ENCODE measurements at regions not wholly inside any gene's neighbourhood (a gene's known extent, or its start where the extent isn't known, plus 50 kb on each side); places are given as distances from the start of the nearest gene placed in this dataset.

DNA sequence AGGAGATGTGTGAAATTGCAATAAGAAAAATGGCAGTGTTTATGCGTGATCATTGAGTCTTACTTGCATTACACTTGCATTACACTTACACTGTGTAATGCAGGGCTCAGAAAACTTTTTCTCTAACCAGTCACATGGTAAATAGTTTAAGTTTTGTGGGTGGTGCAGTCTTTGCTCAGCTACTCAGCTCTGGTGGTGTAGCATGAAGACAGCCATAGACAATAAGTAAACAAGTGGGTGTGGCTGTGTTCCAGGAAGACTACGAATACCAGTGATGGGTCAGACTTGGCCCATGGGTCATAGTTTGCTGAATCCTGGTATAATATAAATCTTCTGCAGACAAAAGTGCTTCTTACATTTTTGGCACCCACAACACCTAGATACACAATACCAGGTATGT, 115.6 kb upstream of the CYP1B1 start:
- Histone ChIP-seq H3K4me3 (no peak overlapping the region), H3K36me3 (no peaks in the 10 kb centered on the region), H3K27me3 (no peaks in the 10 kb centered on the region), H3K27ac (no peak overlapping the region), H3K4me1 (peaks cover 0 to 15% (median 0%) of the 10 kb centered on the region in 3 donors), H3K9me3 (no peaks in the 10 kb centered on the region)
- 83 to 88% methylated on average over 2 of the region's 2 CpGs for WGBS, 2 donors (ENCODE audit: low coverage in 1 of 2)
- no peak for ATAC-seq
- TF ChIP-seq POLR2AphosphoS5 (IDR thresholded peaks at IDR 0.05) (no peak), POLR2A (IDR thresholded peaks at IDR 0.05) (no peak), EP300 (IDR thresholded peaks at IDR 0.05) (no peak)
- TF ChIP-seq, protein P1, sequence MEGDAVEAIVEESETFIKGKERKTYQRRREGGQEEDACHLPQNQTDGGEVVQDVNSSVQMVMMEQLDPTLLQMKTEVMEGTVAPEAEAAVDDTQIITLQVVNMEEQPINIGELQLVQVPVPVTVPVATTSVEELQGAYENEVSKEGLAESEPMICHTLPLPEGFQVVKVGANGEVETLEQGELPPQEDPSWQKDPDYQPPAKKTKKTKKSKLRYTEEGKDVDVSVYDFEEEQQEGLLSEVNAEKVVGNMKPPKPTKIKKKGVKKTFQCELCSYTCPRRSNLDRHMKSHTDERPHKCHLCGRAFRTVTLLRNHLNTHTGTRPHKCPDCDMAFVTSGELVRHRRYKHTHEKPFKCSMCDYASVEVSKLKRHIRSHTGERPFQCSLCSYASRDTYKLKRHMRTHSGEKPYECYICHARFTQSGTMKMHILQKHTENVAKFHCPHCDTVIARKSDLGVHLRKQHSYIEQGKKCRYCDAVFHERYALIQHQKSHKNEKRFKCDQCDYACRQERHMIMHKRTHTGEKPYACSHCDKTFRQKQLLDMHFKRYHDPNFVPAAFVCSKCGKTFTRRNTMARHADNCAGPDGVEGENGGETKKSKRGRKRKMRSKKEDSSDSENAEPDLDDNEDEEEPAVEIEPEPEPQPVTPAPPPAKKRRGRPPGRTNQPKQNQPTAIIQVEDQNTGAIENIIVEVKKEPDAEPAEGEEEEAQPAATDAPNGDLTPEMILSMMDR (IDR thresholded peaks at IDR 0.05) = no peak

DNA sequence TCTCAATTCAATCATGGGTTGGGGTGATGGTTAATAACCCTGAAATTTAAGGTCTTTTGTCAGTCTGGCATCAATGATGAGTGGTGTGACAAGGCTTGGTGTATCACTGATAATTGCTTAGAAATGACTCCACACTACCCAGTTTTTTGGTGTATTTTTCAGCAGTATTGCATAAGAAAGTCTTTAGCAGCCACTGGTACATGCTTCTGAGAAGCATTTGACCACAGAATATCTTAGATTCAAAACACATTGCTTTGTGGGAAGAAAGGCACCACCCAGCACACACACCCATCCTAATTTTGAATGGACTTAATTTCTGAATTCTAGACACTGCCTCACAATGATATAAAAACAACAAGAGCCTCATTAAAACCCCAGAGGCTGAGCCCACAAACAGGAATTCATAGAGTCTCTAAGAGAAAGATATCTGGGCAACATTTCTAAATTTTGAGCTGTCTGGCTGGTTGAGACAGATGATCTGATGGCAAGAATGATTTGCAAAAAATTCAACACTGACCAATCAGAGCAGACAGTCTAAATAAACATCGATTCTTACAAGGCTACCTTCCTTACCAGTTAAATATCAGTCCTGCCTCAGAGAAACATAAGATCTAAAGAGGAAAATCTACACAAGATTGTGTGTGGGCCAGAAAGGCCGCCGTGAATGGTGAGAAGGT, 114.7 kb upstream of the CYP1B1 start:
- Histone ChIP-seq H3K4me3 (no peak overlapping the region), H3K9me3 (no peaks in the 10 kb centered on the region)
- 88 to 90% methylated on average over 2 to 3 of the region's 3 CpGs for WGBS, 2 donors (ENCODE audit: low coverage in 1 of 2)

DNA sequence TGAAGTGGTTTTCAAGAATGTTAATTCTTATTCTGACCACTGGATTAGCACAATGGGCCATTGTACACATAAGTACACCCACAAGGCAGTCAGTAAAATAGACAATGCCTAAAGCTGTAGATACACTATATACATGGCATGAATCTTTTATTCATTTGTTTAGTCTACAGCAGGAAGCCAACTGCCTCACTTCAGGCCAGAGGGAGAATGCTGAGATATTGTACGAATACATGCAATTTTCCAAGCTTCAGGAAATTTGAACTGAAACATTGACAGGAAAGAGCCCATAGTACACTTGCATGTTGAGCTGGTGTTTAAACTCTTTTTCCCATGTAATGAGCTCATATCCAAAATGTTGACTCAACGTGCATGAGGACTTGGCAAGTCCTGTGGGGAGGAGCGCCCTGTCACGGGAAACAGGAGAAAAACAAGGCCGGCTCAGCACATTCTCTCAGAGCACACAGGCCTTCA, 111.6 kb upstream of the CYP1B1 start:
- TF ChIP-seq POLR2A (IDR thresholded peaks at IDR 0.05) = no peak
- TF ChIP-seq POLR2AphosphoS5 (IDR thresholded peaks at IDR 0.05) = peak; percentile 89
- H3K9me3 ChIP-seq = no peaks in the 10 kb centered on the region
- WGBS, 2 donors (ENCODE audit: low coverage in 1 of 2) = 11 to 15% methylated on average over 5 of the region's 5 CpGs
- H3K4me1 ChIP-seq = peaks cover 0 to 15% (median 0%) of the 10 kb centered on the region in 3 donors
- ATAC-seq = peak; percentile 93
- peak overlapping the region; percentile 54 to 78 (median 74) for H3K27ac ChIP-seq
- no peaks in the 10 kb centered on the region for H3K27me3 ChIP-seq
- no peaks in the 10 kb centered on the region for H3K36me3 ChIP-seq
- H3K4me3 ChIP-seq = no peak overlapping the region

More for the DNA sequence above, 114.7 kb upstream of the CYP1B1 start:
- Histone ChIP-seq H3K4me1 (peaks cover 0 to 15% (median 0%) of the 10 kb centered on the region in 3 donors), H3K27ac (peak overlapping the region in 2 of 4 donors; percentile 7 to 13), H3K27me3 (no peaks in the 10 kb centered on the region), H3K36me3 (no peaks in the 10 kb centered on the region)
- TF ChIP-seq POLR2AphosphoS5 (IDR thresholded peaks at IDR 0.05) (no peak), POLR2A (IDR thresholded peaks at IDR 0.05) (no peak), EP300 (IDR thresholded peaks at IDR 0.05) (no peak)
- TF ChIP-seq, protein P1 (IDR thresholded peaks at IDR 0.05) = no peak
- ATAC-seq = peak; percentile 32

DNA sequence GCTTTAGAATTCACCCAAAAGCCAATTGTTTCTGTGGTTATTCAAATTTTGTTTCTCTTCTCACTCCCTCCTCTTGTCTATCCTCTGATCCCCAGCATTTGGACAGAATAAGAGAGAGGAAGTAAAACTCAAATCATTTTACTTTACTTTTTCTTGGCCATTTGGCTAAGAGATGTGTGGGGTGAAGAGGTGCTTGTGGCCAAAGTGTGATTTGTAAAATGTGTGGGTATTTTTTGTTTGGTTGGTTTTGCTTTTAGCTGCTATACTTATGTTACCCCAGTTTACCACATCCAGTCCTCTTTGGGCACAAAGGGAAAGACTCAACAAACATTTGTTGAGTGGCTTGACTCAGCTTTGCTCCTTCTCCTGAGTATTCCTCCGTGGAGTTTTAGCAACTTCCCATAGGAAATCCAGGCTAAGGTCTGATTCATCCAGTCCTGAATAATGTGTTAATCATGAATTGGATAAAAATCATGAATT, 109.1 kb upstream of the CYP1B1 start:
- peak; percentile 40 for ATAC-seq
- Histone ChIP-seq H3K9me3 (no peaks in the 10 kb centered on the region), H3K4me3 (no peak overlapping the region), H3K27me3 (no peaks in the 10 kb centered on the region), H3K27ac (peak overlapping the region in 2 of 4 donors; percentile 9 to 21), H3K4me1 (peaks cover 0 to 15% (median 0%) of the 10 kb centered on the region in 3 donors), H3K36me3 (no peaks in the 10 kb centered on the region)
- TF ChIP-seq, protein P1 (IDR thresholded peaks at IDR 0.05) = no peak
- TF ChIP-seq POLR2AphosphoS5 (IDR thresholded peaks at IDR 0.05) = peak; percentile 8
- 50 to 70% methylated on average over 1 of the region's 1 CpG for WGBS, 2 donors (ENCODE audit: low coverage in 1 of 2)

DNA sequence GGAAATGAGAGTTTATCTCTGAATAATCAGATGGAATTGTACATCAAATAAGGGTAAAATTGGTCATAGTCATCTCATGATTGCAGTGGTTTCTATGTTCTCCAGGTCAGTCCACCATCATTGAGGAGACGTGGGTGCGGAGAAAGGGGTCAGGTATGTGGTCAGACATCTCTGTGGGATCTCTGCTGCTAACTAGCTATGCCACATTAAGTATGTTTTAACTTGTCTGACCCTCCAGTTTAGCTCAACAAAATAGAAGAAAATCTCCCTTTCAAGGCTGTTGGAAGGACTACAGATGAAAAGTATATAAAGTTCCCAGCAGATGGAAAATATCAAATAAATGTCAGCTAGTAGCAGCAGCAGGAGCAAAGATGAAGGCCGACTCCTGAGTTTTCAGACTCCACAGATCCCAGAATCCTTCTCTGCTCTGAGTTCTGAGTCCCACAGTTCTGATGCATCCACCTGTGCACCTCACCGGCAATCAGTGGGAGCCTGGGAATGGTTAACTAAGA, 106.6 kb upstream of the CYP1B1 start:
- peaks cover 0 to 18% (median 0%) of the 10 kb centered on the region in 3 donors for H3K4me1 ChIP-seq
- H3K27ac ChIP-seq = peak overlapping the region in 2 of 4 donors; percentile 28 to 37
- H3K36me3 ChIP-seq = no peaks in the 10 kb centered on the region
- no peaks in the 10 kb centered on the region for H3K9me3 ChIP-seq
- H3K27me3 ChIP-seq = no peaks in the 10 kb centered on the region
- no peak for TF ChIP-seq POLR2A (IDR thresholded peaks at IDR 0.05)
- TF ChIP-seq, protein P1 (IDR thresholded peaks at IDR 0.05) = no peak
- no peak for TF ChIP-seq EP300 (IDR thresholded peaks at IDR 0.05)
- no peak for TF ChIP-seq POLR2AphosphoS5 (IDR thresholded peaks at IDR 0.05)
- 49 to 52% methylated on average over 3 to 4 of the region's 4 CpGs for WGBS, 2 donors (ENCODE audit: low coverage in 1 of 2)
- no peak overlapping the region for H3K4me3 ChIP-seq
- ATAC-seq = no peak

Data from gastroesophageal sphincter (tissue), 4 donors.